WERI-Rb-1 (cell line): ENCODE measurements at regions not wholly inside any gene's neighbourhood (a gene's known extent, or its start where the extent isn't known, plus 50 kb on each side); places are given as distances from the start of the nearest gene placed in this dataset.

Experiments used
- DNase-seq: peaks from one replicate; pipeline ENCODE4 v3.0.0-alpha.2; 2020
- H3K27ac ChIP-seq: fragments of 250-450 bp; sonication (Bioruptor Pico); 2 replicates; pipeline ENCODE4 v1.5.1; 2020; ENCODE audit warnings: mild to moderate bottlenecking, moderate library complexity
- H3K27me3 ChIP-seq: fragments of 250-450 bp; sonication (Bioruptor Pico); 2 replicates; pipeline ENCODE4 v1.5.1; 2021; ENCODE audit warnings: mild to moderate bottlenecking, low read depth, moderate library complexity; ENCODE audit not compliant: insufficient read depth, severe bottlenecking
- H3K36me3 ChIP-seq: fragments of 250-450 bp; sonication (Bioruptor Pico); 2 replicates; pipeline ENCODE4 v1.5.1; 2020; ENCODE audit warnings: mild to moderate bottlenecking, moderate library complexity
- H3K4me3 ChIP-seq: 2 replicates; pipeline ENCODE4 v1.5.1; 2011; ENCODE audit warnings: low read depth, mild to moderate bottlenecking, control low read depth, low read length
- H3K9me3 ChIP-seq: fragments of 250-450 bp; sonication (Bioruptor Pico); 2 replicates; pipeline ENCODE4 v1.5.1; 2021; ENCODE audit warnings: mild to moderate bottlenecking, moderate library complexity; ENCODE audit not compliant: severe bottlenecking
- CTCF ChIP-seq: IDR thresholded peaks from 2 replicates; pipeline ENCODE4 v1.5.1; 2011; ENCODE audit warnings: low read depth, mild to moderate bottlenecking, control low read depth, inconsistent platforms, low read length

DNA sequence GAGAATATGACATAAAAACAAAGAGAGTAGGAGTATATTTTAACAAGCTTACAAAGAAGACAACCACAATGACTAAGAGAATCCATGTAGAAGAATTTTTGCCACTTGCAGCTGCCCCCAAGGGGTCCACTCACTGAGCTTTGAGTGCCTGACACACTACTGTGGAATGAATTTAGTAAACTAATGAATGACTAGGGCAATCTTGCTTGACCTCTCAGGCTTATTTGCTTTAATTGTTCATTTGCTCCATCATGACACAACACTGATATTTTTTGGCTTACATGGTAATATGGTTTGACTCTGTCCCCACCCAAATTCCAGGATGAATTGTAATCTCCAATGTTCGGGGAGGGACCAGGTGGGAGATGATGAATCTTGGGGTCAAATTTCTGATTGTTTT, 249.1 kb upstream of the FAR2 start:
- DNase-seq, result no peak
- TF ChIP-seq CTCF, result no peak
- no peaks in the 10 kb centered on the region for H3K36me3 ChIP-seq
- H3K27me3 ChIP-seq, result no peaks in the 10 kb centered on the region
- peaks cover 3% of the 10 kb centered on the region for H3K9me3 ChIP-seq
- no peak overlapping the region for H3K27ac ChIP-seq
- H3K4me3 ChIP-seq, result no peak overlapping the region

DNA sequence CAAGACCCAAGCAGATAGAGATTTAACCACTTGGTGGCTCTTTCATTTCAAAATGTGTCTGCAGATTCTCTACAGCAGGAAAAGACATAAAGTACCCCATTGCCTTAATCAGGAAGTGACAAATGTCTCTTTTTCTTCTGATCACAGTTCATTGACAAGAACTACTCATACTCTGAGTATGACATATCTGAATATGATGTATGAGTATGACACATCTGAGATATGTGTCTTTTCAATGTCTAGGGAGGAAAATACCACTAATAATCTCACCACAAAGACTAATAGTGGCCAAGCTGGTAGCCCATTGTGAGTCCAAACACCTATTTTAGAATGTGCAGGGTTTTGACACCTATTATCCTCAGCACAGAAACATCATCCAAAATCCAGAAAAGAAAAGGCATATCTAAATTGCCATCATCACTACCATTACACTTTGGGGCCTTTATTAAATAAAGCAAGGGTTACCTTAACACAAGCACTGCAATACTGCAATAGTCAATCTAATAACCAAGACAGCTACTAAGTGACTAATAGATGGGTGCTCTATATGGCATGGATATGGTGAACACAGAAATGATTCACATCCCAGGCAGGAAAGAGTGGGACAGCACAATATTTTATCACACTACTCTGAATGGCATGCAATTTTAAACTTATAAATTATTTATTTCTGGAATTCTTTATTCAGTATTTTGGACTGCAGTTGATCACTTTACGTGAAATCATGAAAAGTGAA, 243.7 kb upstream of the FAR2 start:
- Histone ChIP-seq H3K4me3 (no peak overlapping the region), H3K27ac (no peak overlapping the region), H3K36me3 (no peaks in the 10 kb centered on the region), H3K9me3 (peaks cover 3% of the 10 kb centered on the region), H3K27me3 (no peaks in the 10 kb centered on the region)
- TF ChIP-seq CTCF, result no peak
- DNase-seq, result no peak

DNA sequence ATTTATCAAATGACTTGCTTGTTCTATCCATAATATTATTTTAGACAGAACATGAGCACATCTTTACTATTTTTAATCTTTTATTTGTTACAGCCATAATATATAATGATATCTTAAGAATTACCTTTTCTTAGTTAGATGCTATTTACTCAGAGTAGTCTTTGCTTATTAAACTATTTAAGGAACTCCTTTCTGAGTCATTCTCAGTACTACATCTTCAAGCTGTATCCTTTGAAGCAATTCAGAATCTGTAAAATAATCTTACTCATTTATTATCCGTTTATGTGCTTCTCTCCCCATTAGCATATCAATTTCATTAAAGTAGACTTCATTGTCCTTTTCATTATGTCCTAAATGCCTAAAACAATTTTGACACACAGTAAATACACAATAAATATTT, 240.4 kb upstream of the FAR2 start:
- peaks cover 4% of the 10 kb centered on the region for H3K9me3 ChIP-seq
- TF ChIP-seq CTCF, result no peak
- H3K36me3 ChIP-seq, result no peaks in the 10 kb centered on the region
- H3K27ac ChIP-seq, result no peak overlapping the region
- H3K4me3 ChIP-seq, result no peak overlapping the region
- no peak for DNase-seq
- H3K27me3 ChIP-seq, result no peaks in the 10 kb centered on the region

DNA sequence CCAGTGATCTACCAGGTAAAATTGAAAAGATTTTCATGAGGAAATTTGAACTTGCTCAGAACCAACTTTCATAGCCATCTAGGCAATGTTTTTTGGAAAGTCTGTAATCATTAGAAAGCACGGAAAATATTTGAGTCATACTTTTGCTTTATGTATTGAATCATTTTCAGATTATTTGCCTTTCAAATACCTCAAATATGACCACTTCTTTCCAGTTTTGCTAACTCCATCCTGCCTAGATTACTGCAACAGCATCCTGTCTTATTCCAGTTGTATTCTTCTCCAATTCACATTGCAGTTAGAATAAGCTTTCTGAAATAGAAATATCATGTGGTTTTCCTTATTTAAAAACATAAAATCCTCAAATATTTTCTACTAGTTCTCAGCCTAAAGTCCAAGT, 239.8 kb upstream of the FAR2 start:
- Histone ChIP-seq H3K27me3 (no peaks in the 10 kb centered on the region), H3K9me3 (peaks cover 4% of the 10 kb centered on the region), H3K27ac (no peak overlapping the region), H3K4me3 (no peak overlapping the region), H3K36me3 (no peaks in the 10 kb centered on the region)
- TF ChIP-seq CTCF, result no peak
- no peak for DNase-seq

DNA sequence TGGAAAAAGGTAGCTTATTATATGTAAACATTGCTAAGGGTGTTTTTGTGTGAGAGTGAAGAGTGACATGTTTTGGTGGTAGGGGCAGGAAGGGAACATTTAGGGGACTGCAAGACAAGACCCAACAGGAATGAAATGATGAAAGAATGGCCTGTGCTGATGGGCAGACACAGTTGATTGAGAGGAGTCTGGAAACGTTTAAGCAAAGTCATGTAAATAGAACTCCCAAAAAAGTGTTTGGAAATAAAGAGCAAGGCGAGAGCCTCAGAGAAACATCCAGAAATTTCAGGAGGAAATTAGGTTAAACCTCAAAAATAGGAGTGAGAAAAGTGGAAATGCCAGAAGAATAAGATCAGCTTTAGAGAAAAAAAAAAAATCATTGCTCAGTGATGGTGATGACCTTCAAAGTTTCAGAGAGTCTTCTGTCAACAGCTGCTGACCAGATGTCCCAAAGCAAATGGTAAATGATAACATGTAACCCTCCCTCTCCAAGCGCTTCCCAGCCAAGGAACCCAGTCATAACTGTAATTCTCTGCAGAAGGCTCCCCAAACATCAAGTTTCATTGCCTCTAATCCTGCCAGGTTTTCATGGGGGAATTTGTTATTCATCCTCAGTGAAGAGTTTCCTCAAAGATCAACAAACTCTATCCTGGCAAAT, 223.2 kb upstream of the FAR2 start:
- H3K4me3 ChIP-seq, result no peak overlapping the region
- DNase-seq, result no peak
- no peak overlapping the region for H3K27ac ChIP-seq
- H3K36me3 ChIP-seq, result no peaks in the 10 kb centered on the region
- peaks cover 4% of the 10 kb centered on the region for H3K9me3 ChIP-seq
- no peak for TF ChIP-seq CTCF
- no peaks in the 10 kb centered on the region for H3K27me3 ChIP-seq
